SK-N-SH (cell line): ENCODE measurements at regions not wholly inside any gene's neighbourhood (a gene's known extent, or its start where the extent isn't known, plus 50 kb on each side); places are given as distances from the start of the nearest gene placed in this dataset.
"Not testable (repeated sequence)": the region's sequence is repeated elsewhere in the genome, so short reads cannot be mapped to it uniquely, and the experiment has no call there.

ENCODE experiments used
- CTCF ChIP-seq: fragments of 200-600 bp; sonication (generic); IDR thresholded peaks from 2 replicates; pipeline ENCODE4 v1.6.1; 2017; ENCODE audit warnings: antibody characterized with exemption, mild to moderate bottlenecking, moderate library complexity
- EZH2phosphoT487 ChIP-seq: fragments of 200-600 bp; sonication (generic); IDR thresholded peaks from 2 replicates; pipeline ENCODE4 v1.6.1; 2017; ENCODE audit warnings: low read depth, mixed run types, mild to moderate bottlenecking, antibody characterized with exemption, moderate library complexity, borderline replicate concordance
- FOXJ3 ChIP-seq: sonication (generic); formaldehyde crosslinking; IDR thresholded peaks from 2 replicates; pipeline ENCODE4 v1.5.1; 2020; ENCODE audit warnings: mild to moderate bottlenecking, missing genetic modification reagents
- FOXM1 ChIP-seq: IDR thresholded peaks from 2 replicates; pipeline ENCODE4 v1.4.0; 2012; ENCODE audit warnings: low read depth, mild to moderate bottlenecking
- GABPA ChIP-seq: IDR thresholded peaks from 2 replicates; pipeline ENCODE4 v1.4.0; 2012; ENCODE audit warnings: low read depth, mild to moderate bottlenecking
- JUND ChIP-seq: IDR thresholded peaks from 2 replicates; pipeline ENCODE4 v1.4.0; 2012
- POLR2AphosphoS5 ChIP-seq: IDR thresholded peaks from 2 replicates; pipeline ENCODE4 v1.6.1; 2012; ENCODE audit warnings: low read depth, low read length
- RCOR1 ChIP-seq: fragments of 150-350 bp; IDR thresholded peaks from 2 replicates; pipeline ENCODE4 v1.6.1; 2017; ENCODE audit warnings: antibody characterized with exemption, low read length
- REST ChIP-seq: IDR thresholded peaks from 2 replicates; pipeline ENCODE4 v1.6.1; 2012; ENCODE audit warnings: mild to moderate bottlenecking, low read depth, low read length, moderate library complexity
- SMC3 ChIP-seq: IDR thresholded peaks from 2 replicates; pipeline ENCODE4 v1.6.1; 2012; ENCODE audit warnings: low read depth, low read length, improper control_type of control experiment
- USF1 ChIP-seq: IDR thresholded peaks from 2 replicates; pipeline ENCODE4 v1.4.0; 2012; ENCODE audit warnings: low read depth, borderline replicate concordance
- USF2 ChIP-seq: fragments of 150-350 bp; IDR thresholded peaks from 2 replicates; pipeline ENCODE4 v1.6.1; 2017; ENCODE audit warnings: antibody characterized with exemption, low read length, low read depth, borderline replicate concordance

- not testable (repeated sequence) for TF ChIP-seq GABPA; CTCF; USF1; EZH2phosphoT487; JUND; SMC3; RCOR1; USF2; POLR2AphosphoS5; REST; FOXJ3 (CRISPR knock-in tag); FOXM1
Observed at GRCh38 chr16:16561532-16561931, 182.6 kb downstream of the NPIPA7 start.
